Keratinocyte (primary cell): ENCODE measurements at regions not wholly inside any gene's neighbourhood (a gene's known extent, or its start where the extent isn't known, plus 50 kb on each side); places are given as distances from the start of the nearest gene placed in this dataset.

Experiments
- DNase-seq: peaks from one replicate; pipeline ENCODE4 v3.0.0-alpha.2; 2011; ENCODE audit warnings: low read depth, missing footprints, low spot score
- FAIRE-seq: peaks from 2 replicates; lab custom pipeline; 2011; peaks lifted over from hg19 to GRCh38; lab: Jason Lieb, UNC
- H2AFZ ChIP-seq: 2 replicates; pipeline ENCODE4 v1.6.0; 2012; ENCODE audit warnings: low read length, control low read depth, inconsistent platforms; ENCODE audit not compliant: control insufficient read depth
- H3K27ac ChIP-seq: 2 replicates; pipeline ENCODE4 v1.5.1; 2011; ENCODE audit warnings: low read length; ENCODE audit not compliant: control insufficient read depth, insufficient read depth
- H3K27me3 ChIP-seq: 3 replicates; pipeline ENCODE4 v1.6.0; 2011; ENCODE audit warnings: low read length; ENCODE audit not compliant: control insufficient read depth, insufficient read depth; ENCODE audit errors: extremely low read depth
- H3K36me3 ChIP-seq, 2 experiments: 2 replicates in 1 of 2; 3 replicates in 1 of 2; pipeline ENCODE4 v1.5.1; 2011; ENCODE audit warnings: low read length in 2 of 2, mild to moderate bottlenecking in 1 of 2; ENCODE audit not compliant: control insufficient read depth in 2 of 2, insufficient read depth in 2 of 2; ENCODE audit errors: extremely low read depth in 1 of 2
- H3K4me1 ChIP-seq: 3 replicates; pipeline ENCODE4 v1.5.1; 2011; ENCODE audit warnings: low read length; ENCODE audit not compliant: control insufficient read depth, insufficient read depth; ENCODE audit errors: extremely low read depth
- H3K4me2 ChIP-seq: 3 replicates; pipeline ENCODE4 v1.6.0; 2011; ENCODE audit warnings: low read depth, low read length; ENCODE audit not compliant: control insufficient read depth, insufficient read depth; ENCODE audit errors: extremely low read depth
- H3K4me3 ChIP-seq, 3 experiments: fragments of 200-600 bp in 1 of 3; sonication (generic) in 1 of 3; 2 replicates in 2 of 3; 3 replicates in 1 of 3; pipeline ENCODE4 v1.5.1; 2011 to 2016; ENCODE audit warnings: low read length in 3 of 3, mild to moderate bottlenecking in 3 of 3, control low read depth in 2 of 3, inconsistent platforms in 1 of 3, low read depth in 1 of 3, mixed read lengths in 1 of 3, mixed run types in 1 of 3, moderate library complexity in 1 of 3; ENCODE audit not compliant: control insufficient read depth in 2 of 3, insufficient read depth in 2 of 3; ENCODE audit errors: extremely low read depth in 1 of 3
- H3K79me2 ChIP-seq: 2 replicates; pipeline ENCODE4 v1.6.0; 2012; ENCODE audit warnings: low read length; ENCODE audit not compliant: control insufficient read depth, insufficient read depth
- H3K9ac ChIP-seq: 3 replicates; pipeline ENCODE4 v1.6.0; 2011; ENCODE audit warnings: low read length; ENCODE audit not compliant: control insufficient read depth, insufficient read depth; ENCODE audit errors: extremely low read depth
- H3K9me1 ChIP-seq: 3 replicates; pipeline ENCODE4 v1.6.0; 2011; ENCODE audit warnings: low read length; ENCODE audit not compliant: control insufficient read depth, insufficient read depth; ENCODE audit errors: extremely low read depth
- H3K9me3 ChIP-seq: 2 replicates; pipeline ENCODE4 v1.5.1; 2012; ENCODE audit warnings: low read depth, low read length; ENCODE audit not compliant: control insufficient read depth
- H4K20me1 ChIP-seq: 3 replicates; pipeline ENCODE4 v1.6.0; 2011; ENCODE audit warnings: low read length; ENCODE audit not compliant: control insufficient read depth, insufficient read depth; ENCODE audit errors: extremely low read depth
- EZH2 ChIP-seq: IDR thresholded peaks from one replicate; pipeline ENCODE4 v1.6.1; 2012; ENCODE audit warnings: inconsistent platforms, mild to moderate bottlenecking, low read length, moderate library complexity
- dilution Hi-C: fragments of 300-500 bp; cut with MboI; formaldehyde crosslinking; loops from one replicate; pipeline ENCODE4 v1.7.0; 2020; ENCODE audit warnings: low sequenced_read_pairs; ENCODE audit not compliant: extremely low pct_ligation_motif_present
- TF ChIP-seq, protein P1 (sequence below), 3 experiments: IDR thresholded peaks in 1 of 3; conservative IDR thresholded peaks in 1 of 3; optimal IDR thresholded peaks in 1 of 3; 2 replicates in 2 of 3; 3 replicates in 1 of 3; pipeline versions ENCODE3 to v1.5.1; 2011; ENCODE audit warnings: low read length in 3 of 3, mild to moderate bottlenecking in 3 of 3, moderate library complexity in 2 of 3, control low read depth in 1 of 3, inconsistent platforms in 1 of 3; ENCODE audit not compliant: insufficient read depth in 2 of 3; ENCODE audit errors: extremely low read depth in 1 of 3

GRCh38 chr2:144686518-144687215, 166.7 kb upstream of the ZEB2 start:
- H3K79me2 ChIP-seq = no peaks in the 10 kb centered on the region
- FAIRE-seq = no peak
- H3K36me3 ChIP-seq = no peaks in the 10 kb centered on the region
- no peak for TF ChIP-seq EZH2
- TF ChIP-seq, protein P1, sequence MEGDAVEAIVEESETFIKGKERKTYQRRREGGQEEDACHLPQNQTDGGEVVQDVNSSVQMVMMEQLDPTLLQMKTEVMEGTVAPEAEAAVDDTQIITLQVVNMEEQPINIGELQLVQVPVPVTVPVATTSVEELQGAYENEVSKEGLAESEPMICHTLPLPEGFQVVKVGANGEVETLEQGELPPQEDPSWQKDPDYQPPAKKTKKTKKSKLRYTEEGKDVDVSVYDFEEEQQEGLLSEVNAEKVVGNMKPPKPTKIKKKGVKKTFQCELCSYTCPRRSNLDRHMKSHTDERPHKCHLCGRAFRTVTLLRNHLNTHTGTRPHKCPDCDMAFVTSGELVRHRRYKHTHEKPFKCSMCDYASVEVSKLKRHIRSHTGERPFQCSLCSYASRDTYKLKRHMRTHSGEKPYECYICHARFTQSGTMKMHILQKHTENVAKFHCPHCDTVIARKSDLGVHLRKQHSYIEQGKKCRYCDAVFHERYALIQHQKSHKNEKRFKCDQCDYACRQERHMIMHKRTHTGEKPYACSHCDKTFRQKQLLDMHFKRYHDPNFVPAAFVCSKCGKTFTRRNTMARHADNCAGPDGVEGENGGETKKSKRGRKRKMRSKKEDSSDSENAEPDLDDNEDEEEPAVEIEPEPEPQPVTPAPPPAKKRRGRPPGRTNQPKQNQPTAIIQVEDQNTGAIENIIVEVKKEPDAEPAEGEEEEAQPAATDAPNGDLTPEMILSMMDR (optimal IDR thresholded peaks at IDR 0.05 in 1 of 3, IDR thresholded peaks at IDR 0.05 in 1 of 3, conservative IDR thresholded peaks at IDR 0.05 in 1 of 3; ENCODE audit: extremely low read depth in 1 of 3, insufficient read depth in 2 of 3, low read length in 3 of 3) = no peak
- H3K4me2 ChIP-seq = no peak overlapping the region
- H3K9me3 ChIP-seq = no peaks in the 10 kb centered on the region
- H3K9me1 ChIP-seq = no peaks in the 10 kb centered on the region
- no peak overlapping the region for H3K27ac ChIP-seq
- H3K4me3 ChIP-seq = no peak overlapping the region
- DNase-seq = no peak
- no peak overlapping the region for H2AFZ ChIP-seq
- dilution Hi-C loops = no loop called here
- no peak overlapping the region for H3K9ac ChIP-seq
- H4K20me1 ChIP-seq = no peaks in the 10 kb centered on the region
- H3K27me3 ChIP-seq = no peaks in the 10 kb centered on the region
- peaks cover 14% of the 10 kb centered on the region for H3K4me1 ChIP-seq

GRCh38 chr2:144683966-144684365, 164.0 kb upstream of the ZEB2 start:
- no peaks in the 10 kb centered on the region for H3K9me3 ChIP-seq
- H4K20me1 ChIP-seq = no peaks in the 10 kb centered on the region
- H3K36me3 ChIP-seq = no peaks in the 10 kb centered on the region
- H2AFZ ChIP-seq = no peak overlapping the region
- H3K27ac ChIP-seq = no peak overlapping the region
- no peak for DNase-seq
- no peaks in the 10 kb centered on the region for H3K9me1 ChIP-seq
- dilution Hi-C loops = no loop called here
- H3K4me1 ChIP-seq = peaks cover 25% of the 10 kb centered on the region
- H3K4me2 ChIP-seq = no peak overlapping the region
- no peaks in the 10 kb centered on the region for H3K79me2 ChIP-seq
- H3K4me3 ChIP-seq = no peak overlapping the region
- H3K9ac ChIP-seq = no peak overlapping the region
- H3K27me3 ChIP-seq = no peaks in the 10 kb centered on the region
- FAIRE-seq = no peak
- TF ChIP-seq, protein P1 (optimal IDR thresholded peaks at IDR 0.05 in 1 of 3, IDR thresholded peaks at IDR 0.05 in 1 of 3, conservative IDR thresholded peaks at IDR 0.05 in 1 of 3; ENCODE audit: extremely low read depth in 1 of 3, insufficient read depth in 2 of 3, low read length in 3 of 3) = no peak
- TF ChIP-seq EZH2 = no peak
